ENCODE measurements at regions not wholly inside any gene's neighbourhood (a gene's known extent, or its start where the extent isn't known, plus 50 kb on each side); places are given as distances from the start of the nearest gene placed in this dataset.

GRCh38 chr11:114787126-114787525 is 108.8 kb downstream of the NXPE2 start:
- Histone ChIP-seq H2AFZ (no peak overlapping the region), H3K4me1 (ENCODE audit: insufficient read depth) (peaks cover 9% of the 10 kb centered on the region), H3K4me2 (no peak overlapping the region), H3K79me2 (no peaks in the 10 kb centered on the region), H3K4me3 (no peak overlapping the region), H3K36me3 (replicated peaks; ENCODE audit: insufficient read depth, low read depth) (no peaks in the 10 kb centered on the region), H3K27me3 (peaks cover 3% of the 10 kb centered on the region), H3K9me2 (replicated peaks; ENCODE audit: insufficient read depth) (no peaks in the 10 kb centered on the region), H3K9me3 (ENCODE audit: low read depth) (no peaks in the 10 kb centered on the region), H4K20me1 (ENCODE audit: insufficient read depth, poor library complexity, severe bottlenecking) (no peaks in the 10 kb centered on the region), H3K27ac (no peak overlapping the region)
- DNase-seq (ENCODE audit: low spot score), result no peak
- TF ChIP-seq CTCF (IDR thresholded peaks at IDR 0.05; ENCODE audit: poor library complexity) (no peak), EZH2phosphoT487 (IDR thresholded peaks at IDR 0.05; ENCODE audit: low read depth, severe bottlenecking, unreplicated experiment) (no peak), EZH2 (IDR thresholded peaks at IDR 0.05; ENCODE audit: borderline replicate concordance) (no peak)
- 59% methylated on average over 8 of the region's 8 CpGs for WGBS (ENCODE audit: low lambda C conversion rate, missing lambda C conversion rate)

GRCh38 chr11:114790910-114791309 is 112.6 kb downstream of the NXPE2 start:
- Histone ChIP-seq H3K27me3 (peaks cover 6% of the 10 kb centered on the region), H3K9me2 (replicated peaks; ENCODE audit: insufficient read depth) (no peaks in the 10 kb centered on the region), H2AFZ (no peak overlapping the region), H3K4me1 (ENCODE audit: insufficient read depth) (peaks cover 6% of the 10 kb centered on the region), H3K4me3 (no peak overlapping the region), H3K4me2 (no peak overlapping the region), H4K20me1 (ENCODE audit: insufficient read depth, poor library complexity, severe bottlenecking) (no peaks in the 10 kb centered on the region), H3K9me3 (ENCODE audit: low read depth) (no peaks in the 10 kb centered on the region), H3K36me3 (replicated peaks; ENCODE audit: insufficient read depth, low read depth) (no peaks in the 10 kb centered on the region), H3K27ac (no peak overlapping the region), H3K79me2 (no peaks in the 10 kb centered on the region)
- no peak for DNase-seq (ENCODE audit: low spot score)
- WGBS (ENCODE audit: low lambda C conversion rate, missing lambda C conversion rate), result 53% methylated on average over 3 of the region's 3 CpGs
- TF ChIP-seq CTCF (IDR thresholded peaks at IDR 0.05; ENCODE audit: poor library complexity) (no peak), EZH2 (IDR thresholded peaks at IDR 0.05; ENCODE audit: borderline replicate concordance) (no peak), EZH2phosphoT487 (IDR thresholded peaks at IDR 0.05; ENCODE audit: low read depth, severe bottlenecking, unreplicated experiment) (no peak)

DNA sequence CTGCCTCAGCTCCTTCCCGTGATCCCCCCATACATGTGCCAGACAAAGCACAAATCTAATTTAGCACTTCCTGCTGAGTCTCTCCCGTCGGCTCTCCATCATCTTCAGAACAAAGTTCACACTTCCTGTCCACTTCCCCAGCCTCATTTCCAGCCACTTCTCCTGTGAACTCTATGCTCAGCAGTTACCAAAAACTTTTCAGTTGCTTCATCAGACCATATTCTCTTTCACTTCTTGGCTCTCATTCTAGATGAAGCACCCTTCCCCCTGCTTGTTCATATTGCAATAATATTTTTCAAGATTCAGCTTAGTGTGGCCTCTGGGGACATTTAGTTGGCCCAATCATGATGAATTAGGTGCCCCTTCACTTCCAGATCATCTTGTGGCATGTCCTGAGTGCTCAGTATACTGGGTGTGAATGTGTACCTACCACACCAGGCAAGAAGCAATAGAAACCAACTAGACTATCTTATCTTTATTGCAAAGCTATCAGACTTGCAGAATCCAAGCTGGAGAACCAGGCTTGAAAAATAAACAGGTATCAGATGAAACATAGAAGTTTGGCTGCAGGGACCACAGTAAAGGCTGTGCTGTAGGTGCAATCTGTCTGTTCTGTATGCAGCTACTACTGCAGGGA is 115.8 kb downstream of the NXPE2 start:
- Histone ChIP-seq H3K4me3 (no peak overlapping the region), H3K27ac (peak overlapping the region; percentile 61), H2AFZ (no peak overlapping the region), H4K20me1 (ENCODE audit: insufficient read depth, poor library complexity, severe bottlenecking) (no peaks in the 10 kb centered on the region), H3K9me3 (ENCODE audit: low read depth) (no peaks in the 10 kb centered on the region), H3K4me1 (ENCODE audit: insufficient read depth) (peaks cover 6% of the 10 kb centered on the region), H3K79me2 (no peaks in the 10 kb centered on the region), H3K36me3 (replicated peaks; ENCODE audit: insufficient read depth, low read depth) (no peaks in the 10 kb centered on the region), H3K27me3 (peaks cover 3% of the 10 kb centered on the region), H3K9me2 (replicated peaks; ENCODE audit: insufficient read depth) (no peaks in the 10 kb centered on the region), H3K4me2 (peak overlapping the region; percentile 4)
- DNase-seq (ENCODE audit: low spot score), result no peak
- 49% methylated on average over 3 of the region's 3 CpGs for WGBS (ENCODE audit: low lambda C conversion rate, missing lambda C conversion rate)
- no peak for TF ChIP-seq EZH2 (IDR thresholded peaks at IDR 0.05; ENCODE audit: borderline replicate concordance)
- no peak for TF ChIP-seq CTCF (IDR thresholded peaks at IDR 0.05; ENCODE audit: poor library complexity)
- TF ChIP-seq EZH2phosphoT487 (IDR thresholded peaks at IDR 0.05; ENCODE audit: low read depth, severe bottlenecking, unreplicated experiment), result no peak
